ENCODE measurements at regions not wholly inside any gene's neighbourhood (a gene's known extent, or its start where the extent isn't known, plus 50 kb on each side); places are given as distances from the start of the nearest gene placed in this dataset.

GRCh38 chr1:43035821-43036741, 77.4 kb upstream of the SLC2A1 start (continued):
- no peak for TF ChIP-seq ATF6 (CRISPR knock-in tag; conservative IDR thresholded peaks at IDR 0.05)
- TF ChIP-seq ZNF543 (CRISPR knock-in tag; IDR thresholded peaks at IDR 0.05) = peak; percentile 91
- peak; percentile 67 for TF ChIP-seq HDAC1 (CRISPR knock-in tag; IDR thresholded peaks at IDR 0.05)
- no peak for TF ChIP-seq TFDP1 (CRISPR knock-in tag; IDR thresholded peaks at IDR 0.05; ENCODE audit: borderline replicate concordance)
- TF ChIP-seq SNAPC5 (CRISPR knock-in tag; IDR thresholded peaks at IDR 0.05; ENCODE audit: borderline replicate concordance) = no peak
- TF ChIP-seq HIC2 (CRISPR knock-in tag; IDR thresholded peaks at IDR 0.05; ENCODE audit: low read depth) = peak; percentile 80
- no peak for TF ChIP-seq ZNF775 (CRISPR knock-in tag; IDR thresholded peaks at IDR 0.05; ENCODE audit: borderline replicate concordance)
- peak; percentile 46; the same call in 1 of the 2 replicates for TF ChIP-seq PRDM15 (CRISPR knock-in tag; IDR thresholded peaks at IDR 0.05)
- no peak for TF ChIP-seq ZNF225 (CRISPR knock-in tag; IDR thresholded peaks at IDR 0.05)
- TF ChIP-seq ZNF782 (CRISPR knock-in tag; IDR thresholded peaks at IDR 0.05; ENCODE audit: borderline replicate concordance) = peak; percentile 7; the same call in 1 of the 2 replicates
- TF ChIP-seq KDM5B (CRISPR knock-in tag; IDR thresholded peaks at IDR 0.05; ENCODE audit: borderline replicate concordance) = peak; percentile 80
- no peak; the same call in 1 of the 2 replicates for TF ChIP-seq ARID4A (CRISPR knock-in tag; IDR thresholded peaks at IDR 0.05; ENCODE audit: borderline replicate concordance)
- TF ChIP-seq ZFX (CRISPR knock-in tag; IDR thresholded peaks at IDR 0.05; ENCODE audit: low read depth) = peak; percentile 92

All from HepG2 (cell line).